ENCODE measurements at regions not wholly inside any gene's neighbourhood (a gene's known extent, or its start where the extent isn't known, plus 50 kb on each side); places are given as distances from the start of the nearest gene placed in this dataset.

GRCh38 chr2:189300916-189301315, 121.4 kb upstream of the COL5A2 start:
- no peaks in the 10 kb centered on the region for H3K9me3 ChIP-seq (ENCODE audit: control insufficient read depth, insufficient read depth, low read depth, low read length)
- TF ChIP-seq EZH2 (IDR thresholded peaks at IDR 0.05; ENCODE audit: low read length, missing control alignments) (no peak), CTCF (conservative IDR thresholded peaks at IDR 0.05 in 1 of 2, IDR thresholded peaks at IDR 0.05 in 1 of 2; ENCODE audit: low read depth in 1 of 2, low read length in 2 of 2) (no peak)
- no peak overlapping the region for H2AFZ ChIP-seq (ENCODE audit: low read length)
- H3K4me1 ChIP-seq (ENCODE audit: control insufficient read depth, extremely low read depth, insufficient read depth, low read length), result peaks cover 7% of the 10 kb centered on the region
- no peak for DNase-seq (ENCODE audit: low read depth in 2 of 2)
- no peak overlapping the region for H3K4me3 ChIP-seq (replicated peaks in 1 of 4; ENCODE audit: control extremely low read depth in 1 of 4, insufficient read depth in 1 of 4, low read depth in 3 of 4, low read length in 4 of 4)
- no peaks in the 10 kb centered on the region for H3K27me3 ChIP-seq (ENCODE audit: control insufficient read depth, insufficient read depth, low read length)
- H3K4me2 ChIP-seq (ENCODE audit: extremely low read depth, insufficient read depth, low read length), result no peak overlapping the region
- no peaks in the 10 kb centered on the region for H3K36me3 ChIP-seq (ENCODE audit: control insufficient read depth, insufficient read depth, low read length)
- no peak overlapping the region for H3K9ac ChIP-seq (ENCODE audit: insufficient read depth, low read length)
- no peaks in the 10 kb centered on the region for H4K20me1 ChIP-seq (ENCODE audit: control insufficient read depth, extremely low read depth, insufficient read depth, low read length)
- no peaks in the 10 kb centered on the region for H3K79me2 ChIP-seq (ENCODE audit: control insufficient read depth, insufficient read depth, low read length)
- H3K27ac ChIP-seq (ENCODE audit: insufficient read depth, low read length), result no peak overlapping the region

GRCh38 chr2:189302274-189302948, 122.8 kb upstream of the COL5A2 start:
- no peak overlapping the region for H3K4me2 ChIP-seq (ENCODE audit: extremely low read depth, insufficient read depth, low read length)
- no peak overlapping the region for H3K27ac ChIP-seq (ENCODE audit: insufficient read depth, low read length)
- no peaks in the 10 kb centered on the region for H3K36me3 ChIP-seq (ENCODE audit: control insufficient read depth, insufficient read depth, low read length)
- no peak overlapping the region for H3K9ac ChIP-seq (ENCODE audit: insufficient read depth, low read length)
- no peaks in the 10 kb centered on the region for H3K9me3 ChIP-seq (ENCODE audit: control insufficient read depth, insufficient read depth, low read depth, low read length)
- TF ChIP-seq CTCF (conservative IDR thresholded peaks at IDR 0.05 in 1 of 2, IDR thresholded peaks at IDR 0.05 in 1 of 2; ENCODE audit: low read depth in 1 of 2, low read length in 2 of 2) (no peak), EZH2 (IDR thresholded peaks at IDR 0.05; ENCODE audit: low read length, missing control alignments) (no peak)
- H3K27me3 ChIP-seq (ENCODE audit: control insufficient read depth, insufficient read depth, low read length), result no peaks in the 10 kb centered on the region
- H3K4me1 ChIP-seq (ENCODE audit: control insufficient read depth, extremely low read depth, insufficient read depth, low read length), result peaks cover 7% of the 10 kb centered on the region
- H2AFZ ChIP-seq (ENCODE audit: low read length), result no peak overlapping the region
- H4K20me1 ChIP-seq (ENCODE audit: control insufficient read depth, extremely low read depth, insufficient read depth, low read length), result no peaks in the 10 kb centered on the region
- H3K4me3 ChIP-seq (replicated peaks in 1 of 4; ENCODE audit: control extremely low read depth in 1 of 4, insufficient read depth in 1 of 4, low read depth in 3 of 4, low read length in 4 of 4), result no peak overlapping the region
- DNase-seq (ENCODE audit: low read depth in 2 of 2), result peak in 1 of 2 donors; percentile 50
- no peaks in the 10 kb centered on the region for H3K79me2 ChIP-seq (ENCODE audit: control insufficient read depth, insufficient read depth, low read length)

- Histone ChIP-seq H3K9me3 (ENCODE audit: control insufficient read depth, insufficient read depth, low read depth, low read length) (no peaks in the 10 kb centered on the region), H4K20me1 (ENCODE audit: control insufficient read depth, extremely low read depth, insufficient read depth, low read length) (no peaks in the 10 kb centered on the region), H3K27ac (ENCODE audit: insufficient read depth, low read length) (no peak overlapping the region), H3K36me3 (ENCODE audit: control insufficient read depth, insufficient read depth, low read length) (no peaks in the 10 kb centered on the region), H3K9ac (ENCODE audit: insufficient read depth, low read length) (no peak overlapping the region), H3K4me2 (ENCODE audit: extremely low read depth, insufficient read depth, low read length) (no peak overlapping the region), H3K79me2 (ENCODE audit: control insufficient read depth, insufficient read depth, low read length) (no peaks in the 10 kb centered on the region), H3K27me3 (ENCODE audit: control insufficient read depth, insufficient read depth, low read length) (no peaks in the 10 kb centered on the region), H3K4me1 (ENCODE audit: control insufficient read depth, extremely low read depth, insufficient read depth, low read length) (no peaks in the 10 kb centered on the region), H2AFZ (ENCODE audit: low read length) (no peak overlapping the region), H3K4me3 (replicated peaks in 1 of 4; ENCODE audit: control extremely low read depth in 1 of 4, insufficient read depth in 1 of 4, low read depth in 3 of 4, low read length in 4 of 4) (no peak overlapping the region)
- DNase-seq (ENCODE audit: low read depth in 2 of 2), result no peak
- TF ChIP-seq CTCF (conservative IDR thresholded peaks at IDR 0.05 in 1 of 2, IDR thresholded peaks at IDR 0.05 in 1 of 2; ENCODE audit: low read depth in 1 of 2, low read length in 2 of 2) (no peak), EZH2 (IDR thresholded peaks at IDR 0.05; ENCODE audit: low read length, missing control alignments) (no peak)
These were observed 124.8 kb upstream of the COL5A2 start for GRCh38 chr2:189304360-189304759.

All from fibroblast of lung (primary cell).